ENCODE measurements at regions not wholly inside any gene's neighbourhood (a gene's known extent, or its start where the extent isn't known, plus 50 kb on each side); places are given as distances from the start of the nearest gene placed in this dataset.

DNA sequence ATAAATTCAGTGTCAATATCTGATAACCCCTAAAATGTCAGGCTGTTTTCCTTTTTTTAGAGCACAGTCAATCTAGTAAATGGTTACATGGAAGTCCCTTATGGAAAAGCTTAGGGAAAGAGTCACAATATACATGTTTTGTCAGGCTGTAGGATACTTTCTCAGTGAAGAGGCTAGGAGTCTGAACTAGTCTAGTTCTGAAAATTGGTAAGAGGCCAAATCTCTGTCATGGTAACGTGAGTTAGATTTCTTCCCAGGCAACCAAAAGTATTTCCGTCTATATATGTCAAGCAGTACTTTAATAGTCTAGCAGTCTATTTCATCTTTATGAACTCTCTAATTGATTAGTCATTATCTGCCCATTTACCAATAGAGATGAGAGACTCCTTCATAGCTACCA lies 215.9 kb upstream of the LRRC3B start:
- H3K4me1 ChIP-seq (ENCODE audit: control insufficient read depth in 1 of 2, insufficient read depth in 2 of 2, low read depth in 1 of 2, low read length in 1 of 2) = no peaks in the 10 kb centered on the region
- ChIA-PET CTCF (no interaction called here), POLR2A (no interaction called here)
- no peak for DNase-seq
- H3K9ac ChIP-seq = no peak overlapping the region
- H3K9me3 ChIP-seq = 0 out of 2 replicates have a peak, but pooled peaks cover 4% of the 10 kb centered on the region
- H3K9me2 ChIP-seq = no peaks in the 10 kb centered on the region; the same call in 1 of the 2 replicates
- no peak overlapping the region for H3K4me3 ChIP-seq (ENCODE audit: low read depth in 2 of 2, low read length in 1 of 2)
- H3K27me3 ChIP-seq (ENCODE audit: insufficient read depth) = no peaks in the 10 kb centered on the region
- no peaks in the 10 kb centered on the region for H3K36me3 ChIP-seq (replicated peaks in 1 of 2; ENCODE audit: control insufficient read depth in 1 of 2, insufficient read depth in 2 of 2, low read length in 1 of 2)
- no peaks in the 10 kb centered on the region for H4K20me1 ChIP-seq (ENCODE audit: insufficient read depth)
- no peak overlapping the region for H2AFZ ChIP-seq (ENCODE audit: low read depth)
- no peaks in the 10 kb centered on the region for H3K79me2 ChIP-seq (ENCODE audit: insufficient read depth)
- TF ChIP-seq RCOR1 (IDR thresholded peaks at IDR 0.05; ENCODE audit: low read length) (no peak), POLR2AphosphoS5 (IDR thresholded peaks at IDR 0.05; ENCODE audit: low read depth, low read length) (no peak), EZH2phosphoT487 (IDR thresholded peaks at IDR 0.05; ENCODE audit: borderline replicate concordance, low read depth) (no peak), MXI1 (IDR thresholded peaks at IDR 0.05; ENCODE audit: low read depth, low read length) (no peak), RAD21 (IDR thresholded peaks at IDR 0.05; ENCODE audit: low read length) (no peak), SMC3 (IDR thresholded peaks at IDR 0.05; ENCODE audit: low read depth, low read length) (no peak), GATA2 (CRISPR knock-in tag; IDR thresholded peaks at IDR 0.05) (no peak), EP300 (IDR thresholded peaks at IDR 0.05; ENCODE audit: borderline replicate concordance in 1 of 2, low read depth in 1 of 2, low read length in 1 of 2) (no peak), TEAD4 (IDR thresholded peaks at IDR 0.05; ENCODE audit: borderline replicate concordance, insufficient read depth) (no peak), FOXJ3 (CRISPR knock-in tag; IDR thresholded peaks at IDR 0.05) (no peak), RFX5 (IDR thresholded peaks at IDR 0.05; ENCODE audit: low read length) (no peak), TCF12 (IDR thresholded peaks at IDR 0.05) (no peak), JUND (IDR thresholded peaks at IDR 0.05) (no peak), TAF1 (IDR thresholded peaks at IDR 0.05; ENCODE audit: borderline replicate concordance, low read depth, low read length) (no peak), USF1 (IDR thresholded peaks at IDR 0.05; ENCODE audit: borderline replicate concordance, low read depth) (no peak), SIN3A (IDR thresholded peaks at IDR 0.05; ENCODE audit: borderline replicate concordance, low read depth, low read length) (no peak)
- TF ChIP-seq, protein P1, sequence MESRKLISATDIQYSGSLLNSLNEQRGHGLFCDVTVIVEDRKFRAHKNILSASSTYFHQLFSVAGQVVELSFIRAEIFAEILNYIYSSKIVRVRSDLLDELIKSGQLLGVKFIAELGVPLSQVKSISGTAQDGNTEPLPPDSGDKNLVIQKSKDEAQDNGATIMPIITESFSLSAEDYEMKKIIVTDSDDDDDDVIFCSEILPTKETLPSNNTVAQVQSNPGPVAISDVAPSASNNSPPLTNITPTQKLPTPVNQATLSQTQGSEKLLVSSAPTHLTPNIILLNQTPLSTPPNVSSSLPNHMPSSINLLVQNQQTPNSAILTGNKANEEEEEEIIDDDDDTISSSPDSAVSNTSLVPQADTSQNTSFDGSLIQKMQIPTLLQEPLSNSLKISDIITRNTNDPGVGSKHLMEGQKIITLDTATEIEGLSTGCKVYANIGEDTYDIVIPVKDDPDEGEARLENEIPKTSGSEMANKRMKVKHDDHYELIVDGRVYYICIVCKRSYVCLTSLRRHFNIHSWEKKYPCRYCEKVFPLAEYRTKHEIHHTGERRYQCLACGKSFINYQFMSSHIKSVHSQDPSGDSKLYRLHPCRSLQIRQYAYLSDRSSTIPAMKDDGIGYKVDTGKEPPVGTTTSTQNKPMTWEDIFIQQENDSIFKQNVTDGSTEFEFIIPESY (IDR thresholded peaks at IDR 0.05; ENCODE audit: borderline replicate concordance, low read depth) = no peak
- TF ChIP-seq, protein P2, sequence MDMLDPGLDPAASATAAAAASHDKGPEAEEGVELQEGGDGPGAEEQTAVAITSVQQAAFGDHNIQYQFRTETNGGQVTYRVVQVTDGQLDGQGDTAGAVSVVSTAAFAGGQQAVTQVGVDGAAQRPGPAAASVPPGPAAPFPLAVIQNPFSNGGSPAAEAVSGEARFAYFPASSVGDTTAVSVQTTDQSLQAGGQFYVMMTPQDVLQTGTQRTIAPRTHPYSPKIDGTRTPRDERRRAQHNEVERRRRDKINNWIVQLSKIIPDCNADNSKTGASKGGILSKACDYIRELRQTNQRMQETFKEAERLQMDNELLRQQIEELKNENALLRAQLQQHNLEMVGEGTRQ (IDR thresholded peaks at IDR 0.05; ENCODE audit: borderline replicate concordance, low read depth, low read length) = no peak
- TF ChIP-seq, protein P3, sequence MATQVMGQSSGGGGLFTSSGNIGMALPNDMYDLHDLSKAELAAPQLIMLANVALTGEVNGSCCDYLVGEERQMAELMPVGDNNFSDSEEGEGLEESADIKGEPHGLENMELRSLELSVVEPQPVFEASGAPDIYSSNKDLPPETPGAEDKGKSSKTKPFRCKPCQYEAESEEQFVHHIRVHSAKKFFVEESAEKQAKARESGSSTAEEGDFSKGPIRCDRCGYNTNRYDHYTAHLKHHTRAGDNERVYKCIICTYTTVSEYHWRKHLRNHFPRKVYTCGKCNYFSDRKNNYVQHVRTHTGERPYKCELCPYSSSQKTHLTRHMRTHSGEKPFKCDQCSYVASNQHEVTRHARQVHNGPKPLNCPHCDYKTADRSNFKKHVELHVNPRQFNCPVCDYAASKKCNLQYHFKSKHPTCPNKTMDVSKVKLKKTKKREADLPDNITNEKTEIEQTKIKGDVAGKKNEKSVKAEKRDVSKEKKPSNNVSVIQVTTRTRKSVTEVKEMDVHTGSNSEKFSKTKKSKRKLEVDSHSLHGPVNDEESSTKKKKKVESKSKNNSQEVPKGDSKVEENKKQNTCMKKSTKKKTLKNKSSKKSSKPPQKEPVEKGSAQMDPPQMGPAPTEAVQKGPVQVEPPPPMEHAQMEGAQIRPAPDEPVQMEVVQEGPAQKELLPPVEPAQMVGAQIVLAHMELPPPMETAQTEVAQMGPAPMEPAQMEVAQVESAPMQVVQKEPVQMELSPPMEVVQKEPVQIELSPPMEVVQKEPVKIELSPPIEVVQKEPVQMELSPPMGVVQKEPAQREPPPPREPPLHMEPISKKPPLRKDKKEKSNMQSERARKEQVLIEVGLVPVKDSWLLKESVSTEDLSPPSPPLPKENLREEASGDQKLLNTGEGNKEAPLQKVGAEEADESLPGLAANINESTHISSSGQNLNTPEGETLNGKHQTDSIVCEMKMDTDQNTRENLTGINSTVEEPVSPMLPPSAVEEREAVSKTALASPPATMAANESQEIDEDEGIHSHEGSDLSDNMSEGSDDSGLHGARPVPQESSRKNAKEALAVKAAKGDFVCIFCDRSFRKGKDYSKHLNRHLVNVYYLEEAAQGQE (IDR thresholded peaks at IDR 0.05; ENCODE audit: low read depth, low read length) = no peak
- TF ChIP-seq, protein P4, sequence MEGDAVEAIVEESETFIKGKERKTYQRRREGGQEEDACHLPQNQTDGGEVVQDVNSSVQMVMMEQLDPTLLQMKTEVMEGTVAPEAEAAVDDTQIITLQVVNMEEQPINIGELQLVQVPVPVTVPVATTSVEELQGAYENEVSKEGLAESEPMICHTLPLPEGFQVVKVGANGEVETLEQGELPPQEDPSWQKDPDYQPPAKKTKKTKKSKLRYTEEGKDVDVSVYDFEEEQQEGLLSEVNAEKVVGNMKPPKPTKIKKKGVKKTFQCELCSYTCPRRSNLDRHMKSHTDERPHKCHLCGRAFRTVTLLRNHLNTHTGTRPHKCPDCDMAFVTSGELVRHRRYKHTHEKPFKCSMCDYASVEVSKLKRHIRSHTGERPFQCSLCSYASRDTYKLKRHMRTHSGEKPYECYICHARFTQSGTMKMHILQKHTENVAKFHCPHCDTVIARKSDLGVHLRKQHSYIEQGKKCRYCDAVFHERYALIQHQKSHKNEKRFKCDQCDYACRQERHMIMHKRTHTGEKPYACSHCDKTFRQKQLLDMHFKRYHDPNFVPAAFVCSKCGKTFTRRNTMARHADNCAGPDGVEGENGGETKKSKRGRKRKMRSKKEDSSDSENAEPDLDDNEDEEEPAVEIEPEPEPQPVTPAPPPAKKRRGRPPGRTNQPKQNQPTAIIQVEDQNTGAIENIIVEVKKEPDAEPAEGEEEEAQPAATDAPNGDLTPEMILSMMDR (IDR thresholded peaks at IDR 0.05) = no peak
- H3K27ac ChIP-seq (ENCODE audit: low read depth in 2 of 2, low read length in 1 of 2) = no peak overlapping the region
- no peaks in the 10 kb centered on the region for H3F3A ChIP-seq (replicated peaks; ENCODE audit: insufficient read depth)
- H3K4me2 ChIP-seq = no peak overlapping the region
- WGBS (ENCODE audit: low lambda C conversion rate) = 59% methylated on average over 2 of the region's 2 CpGs

Measured in SK-N-SH (cell line).